MM.1S (cell line): ENCODE measurements at regions not wholly inside any gene's neighbourhood (a gene's known extent, or its start where the extent isn't known, plus 50 kb on each side); places are given as distances from the start of the nearest gene placed in this dataset.

Experiments
- DNase-seq: peaks from one replicate; pipeline ENCODE4 v3.0.0-alpha.2; 2015
- H2AFZ ChIP-seq: fragments of 300-600 bp; sonication (generic); 2 replicates; pipeline ENCODE4 v1.6.0; 2016; ENCODE audit warnings: antibody characterized with exemption, low read length
- H3F3A ChIP-seq: fragments of 300-600 bp; sonication (generic); 2 replicates; pipeline ENCODE4 v1.6.1; 2016; ENCODE audit warnings: mild to moderate bottlenecking, antibody characterized with exemption, low read length, moderate library complexity, mixed read lengths; ENCODE audit not compliant: insufficient read depth
- H3K27ac ChIP-seq: fragments of 300-600 bp; sonication (generic); 2 replicates; pipeline ENCODE4 v1.5.1; 2016; ENCODE audit warnings: mild to moderate bottlenecking, low read length
- H3K27me3 ChIP-seq: fragments of 300-600 bp; sonication (generic); replicated peaks from 2 replicates; pipeline ENCODE4 v1.6.0; 2016; ENCODE audit warnings: low read length; ENCODE audit not compliant: insufficient read depth
- H3K36me3 ChIP-seq: fragments of 300-600 bp; sonication (generic); replicated peaks from 2 replicates; pipeline ENCODE4 v1.6.1; 2016; ENCODE audit warnings: mild to moderate bottlenecking, low read length, mixed read lengths; ENCODE audit not compliant: insufficient read depth
- H3K4me1 ChIP-seq: fragments of 300-600 bp; sonication (generic); 2 replicates; pipeline ENCODE4 v1.6.1; 2016; ENCODE audit warnings: low read length, mixed read lengths
- H3K4me2 ChIP-seq: fragments of 300-600 bp; sonication (generic); 2 replicates; pipeline ENCODE4 v1.6.0; 2016; ENCODE audit warnings: low read depth, low read length
- H3K4me3 ChIP-seq: fragments of 300-600 bp; sonication (generic); 2 replicates; pipeline ENCODE4 v1.5.1; 2016; ENCODE audit warnings: low read length, mixed read lengths
- H3K79me2 ChIP-seq: fragments of 300-600 bp; sonication (generic); 2 replicates; pipeline ENCODE4 v1.6.1; 2016; ENCODE audit warnings: mixed run types, low read length, mixed read lengths
- H3K9ac ChIP-seq: fragments of 300-600 bp; sonication (generic); 2 replicates; pipeline ENCODE4 v1.6.1; 2016; ENCODE audit warnings: low read length, mixed read lengths
- H3K9me2 ChIP-seq: fragments of 300-600 bp; sonication (generic); replicated peaks from 2 replicates; pipeline ENCODE4 v1.6.1; 2016; ENCODE audit warnings: mild to moderate bottlenecking, low read length, mixed read lengths; ENCODE audit not compliant: insufficient read depth
- H3K9me3 ChIP-seq: fragments of 300-600 bp; sonication (generic); replicated peaks from 2 replicates; pipeline ENCODE4 v1.6.1; 2016; ENCODE audit warnings: mild to moderate bottlenecking, low read length, mixed read lengths; ENCODE audit not compliant: insufficient read depth
- H4K20me1 ChIP-seq: fragments of 300-600 bp; sonication (generic); 2 replicates; pipeline ENCODE4 v1.6.1; 2016; ENCODE audit warnings: mild to moderate bottlenecking, low read length, moderate library complexity, mixed read lengths; ENCODE audit not compliant: insufficient read depth
- CTCF ChIP-seq: fragments of 300-600 bp; sonication (generic); IDR thresholded peaks from 2 replicates; pipeline ENCODE4 v1.5.1; 2016; ENCODE audit warnings: antibody characterized with exemption, low read length, mixed read lengths
- EZH2 ChIP-seq: fragments of 300-600 bp; sonication (generic); optimal IDR thresholded peaks from 2 replicates; pipeline ENCODE3; 2017; ENCODE audit warnings: low read depth, mild to moderate bottlenecking, antibody characterized with exemption, low read length, mixed read lengths
- EZH2phosphoT487 ChIP-seq: fragments of 300-600 bp; sonication (generic); IDR thresholded peaks from 2 replicates; pipeline ENCODE4 v1.6.1; 2018; ENCODE audit warnings: antibody characterized with exemption, low read length

- Histone ChIP-seq H3K4me2 (no peak overlapping the region), H3K4me3 (no peak overlapping the region), H3K9ac (no peak overlapping the region), H3K9me3 (no peaks in the 10 kb centered on the region), H3K79me2 (no peaks in the 10 kb centered on the region), H3K4me1 (no peaks in the 10 kb centered on the region), H3K27me3 (no peaks in the 10 kb centered on the region), H4K20me1 (no peaks in the 10 kb centered on the region), H3K36me3 (no peaks in the 10 kb centered on the region), H3F3A (no peaks in the 10 kb centered on the region), H3K27ac (no peak overlapping the region), H3K9me2 (no peaks in the 10 kb centered on the region), H2AFZ (no peak overlapping the region)
- TF ChIP-seq CTCF: no peak
- TF ChIP-seq EZH2: no peak
- TF ChIP-seq EZH2phosphoT487: no peak
- no peak for DNase-seq
Observed at GRCh38 chr10:130780763-130781162, 530.8 kb downstream of the TCERG1L start.

- H3K9me3 ChIP-seq: no peaks in the 10 kb centered on the region
Observed at GRCh38 chr10:130781206-130781605, 530.3 kb downstream of the TCERG1L start.

GRCh38 chr10:130781623-130782022 is 529.9 kb downstream of the TCERG1L start:
- Histone ChIP-seq H3K27me3 (no peaks in the 10 kb centered on the region; the same call in 1 of the 2 replicates), H3K4me1 (no peaks in the 10 kb centered on the region), H2AFZ (no peak overlapping the region), H3K4me2 (no peak overlapping the region), H4K20me1 (no peaks in the 10 kb centered on the region), H3K27ac (no peak overlapping the region), H3K4me3 (no peak overlapping the region), H3K79me2 (no peaks in the 10 kb centered on the region), H3K9ac (no peak overlapping the region), H3K9me3 (no peaks in the 10 kb centered on the region), H3K9me2 (no peaks in the 10 kb centered on the region), H3F3A (no peaks in the 10 kb centered on the region), H3K36me3 (no peaks in the 10 kb centered on the region)
- TF ChIP-seq EZH2phosphoT487 (no peak), EZH2 (no peak), CTCF (no peak)
- DNase-seq: no peak

More at GRCh38 chr10:130781206-130781605, 530.3 kb downstream of the TCERG1L start:
- H3K79me2 ChIP-seq: no peaks in the 10 kb centered on the region
- H3K36me3 ChIP-seq: no peaks in the 10 kb centered on the region
- H3K4me1 ChIP-seq: no peaks in the 10 kb centered on the region
- H3K27me3 ChIP-seq: no peaks in the 10 kb centered on the region
- no peak for DNase-seq
- no peak overlapping the region for H3K9ac ChIP-seq
- no peak overlapping the region for H3K4me3 ChIP-seq
- TF ChIP-seq CTCF (no peak), EZH2 (no peak), EZH2phosphoT487 (no peak)
- H3K27ac ChIP-seq: no peak overlapping the region
- H3K4me2 ChIP-seq: no peak overlapping the region
- H3F3A ChIP-seq: no peaks in the 10 kb centered on the region
- no peaks in the 10 kb centered on the region for H4K20me1 ChIP-seq
- no peak overlapping the region for H2AFZ ChIP-seq
- no peaks in the 10 kb centered on the region for H3K9me2 ChIP-seq
